ENCODE measurements at regions not wholly inside any gene's neighbourhood (a gene's known extent, or its start where the extent isn't known, plus 50 kb on each side); places are given as distances from the start of the nearest gene placed in this dataset.

- intact Hi-C loops (cut with micrococcal nuclease): no loop called here
- CTCF ChIA-PET: no interaction called here
- Mint-ChIP-seq H3K27me3 (peaks cover 4% of the 10 kb centered on the region), H3K4me3 (no peak overlapping the region), H3K36me3 (ENCODE audit: low read depth) (no peaks in the 10 kb centered on the region), H3K9me3 (peaks cover 9% of the 10 kb centered on the region), H3K4me1 (ENCODE audit: low read depth) (no peaks in the 10 kb centered on the region), H3K27ac (no peak overlapping the region)
- no peak for ATAC-seq
- POLR2A ChIA-PET: no interaction called here
- DNase-seq: no peak
- no peak for TF ChIP-seq CTCF (IDR thresholded peaks at IDR 0.05)
Measured at GRCh38 chr6:106901062-106901461, 73.5 kb downstream of the CD24 start.

GRCh38 chr6:106899697-106900096 is 74.8 kb downstream of the CD24 start:
- CTCF ChIA-PET: no interaction called here
- H3K9me3 Mint-ChIP-seq: peaks cover 9% of the 10 kb centered on the region
- no peaks in the 10 kb centered on the region for H3K4me1 Mint-ChIP-seq (ENCODE audit: low read depth)
- TF ChIP-seq CTCF (IDR thresholded peaks at IDR 0.05): no peak
- H3K27me3 Mint-ChIP-seq: peaks cover 8% of the 10 kb centered on the region
- no peak overlapping the region for H3K27ac Mint-ChIP-seq
- H3K36me3 Mint-ChIP-seq (ENCODE audit: low read depth): no peaks in the 10 kb centered on the region
- POLR2A ChIA-PET: no interaction called here
- no peak for DNase-seq
- intact Hi-C loops (cut with micrococcal nuclease): no loop called here
- ATAC-seq: no peak
- no peak overlapping the region for H3K4me3 Mint-ChIP-seq

GRCh38 chr6:106897580-106897979 is 76.9 kb downstream of the CD24 start:
- Mint-ChIP-seq H3K27me3 (peaks cover 17% of the 10 kb centered on the region), H3K27ac (no peak overlapping the region), H3K4me1 (ENCODE audit: low read depth) (no peaks in the 10 kb centered on the region), H3K9me3 (peaks cover 9% of the 10 kb centered on the region), H3K4me3 (no peak overlapping the region), H3K36me3 (ENCODE audit: low read depth) (no peaks in the 10 kb centered on the region)
- intact Hi-C loops (cut with micrococcal nuclease): no loop called here
- DNase-seq (no peak), ATAC-seq (no peak)
- CTCF ChIA-PET: interaction anchor here (0.6 kb wide), 1 partner anchor 65 kb away, joined by 3 read pairs; no protein-coding TSS in a partner anchor
- POLR2A ChIA-PET: no interaction called here
- no peak for TF ChIP-seq CTCF (IDR thresholded peaks at IDR 0.05)

DNA sequence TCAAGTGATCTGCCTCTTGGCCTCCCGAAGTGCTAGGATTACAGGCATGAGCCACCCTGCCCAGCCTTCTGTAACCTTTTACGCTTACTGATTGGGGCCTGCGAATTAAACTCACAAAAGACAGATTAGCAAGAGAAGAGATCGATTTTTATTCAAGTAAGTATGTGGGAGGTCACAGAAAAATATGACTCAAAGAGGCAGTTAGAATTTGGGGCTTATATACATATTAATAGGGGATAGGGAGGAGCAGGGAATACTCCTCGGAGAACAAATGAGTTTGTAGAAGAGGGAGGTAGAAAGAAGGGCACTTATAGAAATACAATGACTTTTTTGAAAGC is 78.9 kb downstream of the CD24 start:
- POLR2A ChIA-PET: no interaction called here
- H3K9me3 Mint-ChIP-seq: peaks cover 4% of the 10 kb centered on the region
- intact Hi-C loops (cut with micrococcal nuclease): no loop called here

GRCh38 chr6:106894978-106895702 is 79.4 kb downstream of the CD24 start:
- Mint-ChIP-seq H3K27me3 (peaks cover 22% of the 10 kb centered on the region), H3K27ac (no peak overlapping the region), H3K9me3 (peaks cover 3% of the 10 kb centered on the region), H3K4me3 (no peak overlapping the region), H3K4me1 (ENCODE audit: low read depth) (no peaks in the 10 kb centered on the region), H3K36me3 (ENCODE audit: low read depth) (no peaks in the 10 kb centered on the region)
- DNase-seq (no peak), ATAC-seq (no peak)
- ChIA-PET POLR2A (no interaction called here), CTCF (no interaction called here)
- intact Hi-C loops (cut with micrococcal nuclease): no loop called here
- TF ChIP-seq CTCF (IDR thresholded peaks at IDR 0.05): no peak

More for the DNA sequence above, 78.9 kb downstream of the CD24 start:
- CTCF ChIA-PET: no interaction called here
- H3K27me3 Mint-ChIP-seq: peaks cover 21% of the 10 kb centered on the region
- no peak overlapping the region for H3K27ac Mint-ChIP-seq
- no peaks in the 10 kb centered on the region for H3K4me1 Mint-ChIP-seq (ENCODE audit: low read depth)
- no peak for DNase-seq
- no peak for ATAC-seq
- H3K4me3 Mint-ChIP-seq: no peak overlapping the region
- TF ChIP-seq CTCF (IDR thresholded peaks at IDR 0.05): no peak
- H3K36me3 Mint-ChIP-seq (ENCODE audit: low read depth): no peaks in the 10 kb centered on the region
